Ishikawa (cell line): ENCODE measurements at regions not wholly inside any gene's neighbourhood (a gene's known extent, or its start where the extent isn't known, plus 50 kb on each side); places are given as distances from the start of the nearest gene placed in this dataset.

Experiments used
- EGR1 ChIP-seq: IDR thresholded peaks from 2 replicates; pipeline ENCODE4 v1.6.1; 2012
- NFIC ChIP-seq: IDR thresholded peaks from 2 replicates; pipeline ENCODE4 v1.6.1; 2012
- TAF1 ChIP-seq: IDR thresholded peaks from 2 replicates; pipeline ENCODE4 v1.6.1; 2012; ENCODE audit warnings: low read depth, mild to moderate bottlenecking
- TCF12 ChIP-seq: IDR thresholded peaks from 2 replicates; pipeline ENCODE4 v1.6.1; 2012; ENCODE audit warnings: low read depth
- YY1 ChIP-seq: IDR thresholded peaks from 2 replicates; pipeline ENCODE4 v1.6.1; 2012; ENCODE audit warnings: low read depth
- TF ChIP-seq, protein P1 (sequence below): IDR thresholded peaks from 2 replicates; pipeline ENCODE4 v1.6.1; 2012; ENCODE audit warnings: low read depth, mild to moderate bottlenecking

DNA sequence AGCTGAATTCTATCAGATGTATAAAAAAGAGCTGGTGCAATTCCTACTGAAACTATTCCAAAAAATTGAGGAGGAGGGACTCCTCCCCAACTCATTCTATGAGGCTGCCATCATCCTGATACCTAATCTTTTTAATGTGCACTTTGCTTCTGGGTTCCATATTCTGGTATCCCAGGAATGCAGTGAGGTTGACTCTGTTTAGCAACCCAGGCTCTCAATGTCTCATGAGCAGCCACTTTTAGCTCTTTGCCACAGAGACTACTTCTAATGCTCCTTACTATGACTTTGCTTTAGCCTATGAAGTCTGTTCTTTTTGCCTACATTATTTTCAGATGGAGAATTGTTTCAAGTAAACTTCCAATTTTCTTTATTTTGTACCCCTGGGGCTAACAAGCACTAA lies 185.5 kb upstream of the NRSN1 start:
- TF ChIP-seq YY1: no peak
- TF ChIP-seq TAF1: no peak
- TF ChIP-seq EGR1: no peak
- no peak for TF ChIP-seq NFIC
- no peak for TF ChIP-seq TCF12
- TF ChIP-seq, protein P1, sequence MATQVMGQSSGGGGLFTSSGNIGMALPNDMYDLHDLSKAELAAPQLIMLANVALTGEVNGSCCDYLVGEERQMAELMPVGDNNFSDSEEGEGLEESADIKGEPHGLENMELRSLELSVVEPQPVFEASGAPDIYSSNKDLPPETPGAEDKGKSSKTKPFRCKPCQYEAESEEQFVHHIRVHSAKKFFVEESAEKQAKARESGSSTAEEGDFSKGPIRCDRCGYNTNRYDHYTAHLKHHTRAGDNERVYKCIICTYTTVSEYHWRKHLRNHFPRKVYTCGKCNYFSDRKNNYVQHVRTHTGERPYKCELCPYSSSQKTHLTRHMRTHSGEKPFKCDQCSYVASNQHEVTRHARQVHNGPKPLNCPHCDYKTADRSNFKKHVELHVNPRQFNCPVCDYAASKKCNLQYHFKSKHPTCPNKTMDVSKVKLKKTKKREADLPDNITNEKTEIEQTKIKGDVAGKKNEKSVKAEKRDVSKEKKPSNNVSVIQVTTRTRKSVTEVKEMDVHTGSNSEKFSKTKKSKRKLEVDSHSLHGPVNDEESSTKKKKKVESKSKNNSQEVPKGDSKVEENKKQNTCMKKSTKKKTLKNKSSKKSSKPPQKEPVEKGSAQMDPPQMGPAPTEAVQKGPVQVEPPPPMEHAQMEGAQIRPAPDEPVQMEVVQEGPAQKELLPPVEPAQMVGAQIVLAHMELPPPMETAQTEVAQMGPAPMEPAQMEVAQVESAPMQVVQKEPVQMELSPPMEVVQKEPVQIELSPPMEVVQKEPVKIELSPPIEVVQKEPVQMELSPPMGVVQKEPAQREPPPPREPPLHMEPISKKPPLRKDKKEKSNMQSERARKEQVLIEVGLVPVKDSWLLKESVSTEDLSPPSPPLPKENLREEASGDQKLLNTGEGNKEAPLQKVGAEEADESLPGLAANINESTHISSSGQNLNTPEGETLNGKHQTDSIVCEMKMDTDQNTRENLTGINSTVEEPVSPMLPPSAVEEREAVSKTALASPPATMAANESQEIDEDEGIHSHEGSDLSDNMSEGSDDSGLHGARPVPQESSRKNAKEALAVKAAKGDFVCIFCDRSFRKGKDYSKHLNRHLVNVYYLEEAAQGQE: no peak
